T-cell (primary cell): ENCODE measurements at regions not wholly inside any gene's neighbourhood (a gene's known extent, or its start where the extent isn't known, plus 50 kb on each side); places are given as distances from the start of the nearest gene placed in this dataset.

Experiments
- ATAC-seq, 4 experiments: fragments of 200-7000 bp in 3 of 4; fragments of 150-1000 bp in 1 of 4; cut with Tn5 transposase; replicated peaks in 1 of 4; 1 replicate in 3 of 4; 2 replicates in 1 of 4; pipeline ENCODE4 v1.10.0; 2021; ENCODE audit warnings: moderate library complexity in 3 of 4, mild to moderate bottlenecking in 2 of 4, moderate number of reproducible peaks in 1 of 4
- CTCF ChIA-PET, 2 donors: fragments of 300-600 bp; sonication (Branson Sonifier 250); formaldehyde crosslinking; loops; one replicate each; lab custom pipeline; 2022; ENCODE audit warnings: antibody characterized with exemption in 2 of 2; lab: Charles Lee
- POLR2A ChIA-PET, 2 donors: fragments of 300-600 bp; sonication (Branson Sonifier 250); formaldehyde crosslinking; loops; one replicate each; lab custom pipeline; 2022; ENCODE audit warnings: antibody characterized with exemption in 2 of 2; lab: Charles Lee
- DNase-seq, 35 experiments: peaks; one replicate each; pipeline versions ENCODE4 v3.0.0 to v3.0.0-alpha.2; 2013 to 2023
- H3K27ac ChIP-seq: one replicate; pipeline ENCODE4 v1.5.1; 2013; ENCODE audit warnings: low read length
- H3K27me3 ChIP-seq, 2 experiments: replicated peaks in 1 of 2; 1 replicate in 1 of 2; 2 replicates in 1 of 2; pipeline versions ENCODE4 v1.6.1 to v1.7.0; 2013; ENCODE audit warnings: low read length in 1 of 2, mixed read lengths in 1 of 2; ENCODE audit not compliant: control insufficient read depth in 2 of 2, insufficient read depth in 2 of 2; ENCODE audit errors: extremely low read depth in 1 of 2
- H3K36me3 ChIP-seq, 2 donors: 1 replicate in 1 of 2; 2 replicates in 1 of 2; pipeline versions ENCODE4 v1.6.1 to v1.7.0; 2013; ENCODE audit warnings: low read length in 1 of 2; ENCODE audit not compliant: control insufficient read depth in 2 of 2, insufficient read depth in 1 of 2; ENCODE audit errors: extremely low read depth in 1 of 2
- H3K4me1 ChIP-seq, 2 experiments: 1 replicate in 1 of 2; 2 replicates in 1 of 2; pipeline versions ENCODE4 v1.6.1 to v1.7.0; 2013; ENCODE audit warnings: low read length in 2 of 2, mixed read lengths in 1 of 2; ENCODE audit not compliant: insufficient read depth in 2 of 2, control insufficient read depth in 1 of 2; ENCODE audit errors: extremely low read depth in 1 of 2
- H3K4me3 ChIP-seq, 2 donors: 1 replicate in 1 of 2; 2 replicates in 1 of 2; pipeline versions ENCODE4 v1.5.1 to v1.7.0; 2013; ENCODE audit warnings: mild to moderate bottlenecking in 2 of 2, low read length in 1 of 2, moderate library complexity in 1 of 2; ENCODE audit not compliant: control insufficient read depth in 1 of 2; ENCODE audit errors: extremely low read depth in 1 of 2
- H3K9me3 ChIP-seq: 2 replicates; pipeline ENCODE4 v1.7.0; 2013
- H3K27ac Mint-ChIP-seq, 2 donors: one replicate each; pipeline ENCODE4 v1.8.0; 2020 to 2021; ENCODE audit warnings: mild to moderate bottlenecking in 2 of 2, mixed read lengths in 2 of 2
- H3K27me3 Mint-ChIP-seq, 2 donors: one replicate each; pipeline ENCODE4 v1.8.0; 2021 to 2022; ENCODE audit warnings: mixed read lengths in 2 of 2
- H3K36me3 Mint-ChIP-seq: one replicate; pipeline ENCODE4 v1.8.0; 2021; ENCODE audit warnings: mixed read lengths
- H3K4me1 Mint-ChIP-seq, 3 donors: one replicate each; pipeline ENCODE4 v1.8.0; 2020 to 2022; ENCODE audit warnings: mixed read lengths in 3 of 3, mild to moderate bottlenecking in 1 of 3
- H3K4me3 Mint-ChIP-seq, 3 donors: one replicate each; pipeline ENCODE4 v1.8.0; 2020 to 2022; ENCODE audit warnings: mild to moderate bottlenecking in 3 of 3, mixed read lengths in 3 of 3, moderate library complexity in 3 of 3
- H3K9me3 Mint-ChIP-seq, 3 donors: one replicate each; pipeline ENCODE4 v1.8.0; 2020 to 2022; ENCODE audit warnings: mixed read lengths in 3 of 3
- WGBS: methylation state at CpG from one replicate; pipeline ENCODE4 v1.1.5; 2013; ENCODE audit warnings: missing lambda C conversion rate; ENCODE audit not compliant: insufficient coverage; 5-methylcytosine and 5-hydroxymethylcytosine counted together

GRCh38 chr3:117393119-117393518, 683.5 kb downstream of the TUSC7 start:
- H3K4me1 Mint-ChIP-seq: no peaks in the 10 kb centered on the region
- no peaks in the 10 kb centered on the region for H3K9me3 ChIP-seq
- H3K27me3 ChIP-seq: no peaks in the 10 kb centered on the region
- no peak overlapping the region for H3K4me3 Mint-ChIP-seq
- ChIA-PET POLR2A (no interaction called here), CTCF (no interaction called here)
- ATAC-seq (no peak), DNase-seq (no peak)
- H3K9me3 Mint-ChIP-seq: peaks cover 0 to 6% (median 3%) of the 10 kb centered on the region in 3 donors
- H3K36me3 Mint-ChIP-seq: no peaks in the 10 kb centered on the region
- H3K27ac ChIP-seq: no peak overlapping the region
- no peak overlapping the region for H3K27ac Mint-ChIP-seq
- no CpG with 5 or more reads among the region's 1 CpG for WGBS
- no peaks in the 10 kb centered on the region for H3K4me1 ChIP-seq
- no peaks in the 10 kb centered on the region for H3K36me3 ChIP-seq
- no peaks in the 10 kb centered on the region for H3K27me3 Mint-ChIP-seq
- no peak overlapping the region for H3K4me3 ChIP-seq

GRCh38 chr3:117398141-117398899, 688.7 kb downstream of the TUSC7 start:
- ChIA-PET CTCF (no interaction called here), POLR2A (no interaction called here)
- Histone ChIP-seq H3K9me3 (no peaks in the 10 kb centered on the region), H3K4me1 (no peaks in the 10 kb centered on the region), H3K4me3 (no peak overlapping the region), H3K36me3 (no peaks in the 10 kb centered on the region), H3K27me3 (no peaks in the 10 kb centered on the region), H3K27ac (no peak overlapping the region)
- Mint-ChIP-seq H3K27me3 (no peaks in the 10 kb centered on the region), H3K9me3 (peaks cover 0 to 5% (median 0%) of the 10 kb centered on the region in 3 donors), H3K27ac (no peak overlapping the region), H3K36me3 (no peaks in the 10 kb centered on the region), H3K4me3 (no peak overlapping the region), H3K4me1 (no peaks in the 10 kb centered on the region)
- WGBS: 87% methylated on average over 7 of the region's 12 CpGs
- no peak for ATAC-seq
- no peak for DNase-seq

GRCh38 chr3:117399311-117400078, 689.9 kb downstream of the TUSC7 start:
- no peak for ATAC-seq
- Histone ChIP-seq H3K9me3 (no peaks in the 10 kb centered on the region), H3K27me3 (no peaks in the 10 kb centered on the region), H3K36me3 (no peaks in the 10 kb centered on the region), H3K4me1 (no peaks in the 10 kb centered on the region), H3K27ac (no peak overlapping the region), H3K4me3 (no peak overlapping the region)
- CTCF ChIA-PET: no interaction called here
- 83% methylated on average over 4 of the region's 5 CpGs for WGBS
- no peaks in the 10 kb centered on the region for H3K36me3 Mint-ChIP-seq
- POLR2A ChIA-PET: interaction anchor here in 1 of 2 donors (0.7 kb wide), 1 partner anchor 359 kb away, joined by 13 read pairs; no protein-coding TSS in a partner anchor
- H3K27ac Mint-ChIP-seq: no peak overlapping the region
- no peaks in the 10 kb centered on the region for H3K27me3 Mint-ChIP-seq
- DNase-seq: no peak
- H3K4me3 Mint-ChIP-seq: no peak overlapping the region
- peaks cover 0 to 5% (median 0%) of the 10 kb centered on the region in 3 donors for H3K9me3 Mint-ChIP-seq
- no peaks in the 10 kb centered on the region for H3K4me1 Mint-ChIP-seq

DNA sequence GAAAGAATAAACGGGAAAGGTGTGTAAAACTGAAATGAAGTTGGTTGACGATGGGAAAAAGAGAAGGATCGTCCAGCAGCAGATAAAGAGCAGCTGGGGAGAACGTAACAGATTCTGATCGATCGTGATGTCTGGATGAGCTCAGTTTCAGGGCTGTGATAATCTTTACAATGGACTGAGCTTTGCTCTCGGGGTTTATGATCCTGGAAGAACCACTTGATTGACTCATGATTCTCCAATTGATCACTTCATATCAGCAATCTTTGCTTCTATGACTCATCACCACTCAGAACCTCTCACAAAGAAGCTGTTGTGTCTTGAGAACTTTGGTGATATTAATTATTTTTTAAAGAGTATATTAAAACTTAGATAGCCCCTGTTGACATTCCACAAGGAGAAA, 690.7 kb downstream of the TUSC7 start:
- H3K4me3 Mint-ChIP-seq: no peak overlapping the region
- no peak for ATAC-seq
- no peak overlapping the region for H3K4me3 ChIP-seq
- CTCF ChIA-PET: interaction anchor here in 1 of 2 donors (0.6 kb wide), 1 partner anchor 88 kb away, joined by 5 read pairs; no protein-coding TSS in a partner anchor
- H3K9me3 Mint-ChIP-seq: peaks cover 0 to 9% (median 0%) of the 10 kb centered on the region in 3 donors
- H3K4me1 Mint-ChIP-seq: no peaks in the 10 kb centered on the region
- no peaks in the 10 kb centered on the region for H3K9me3 ChIP-seq
- H3K4me1 ChIP-seq: no peaks in the 10 kb centered on the region
- H3K27me3 Mint-ChIP-seq: no peaks in the 10 kb centered on the region
- no peaks in the 10 kb centered on the region for H3K36me3 ChIP-seq
- POLR2A ChIA-PET: no interaction called here
- no peak for DNase-seq
- H3K36me3 Mint-ChIP-seq: no peaks in the 10 kb centered on the region
- no peaks in the 10 kb centered on the region for H3K27me3 ChIP-seq
- no peak overlapping the region for H3K27ac ChIP-seq
- WGBS: 92% methylated on average over 6 of the region's 7 CpGs
- H3K27ac Mint-ChIP-seq: no peak overlapping the region

DNA sequence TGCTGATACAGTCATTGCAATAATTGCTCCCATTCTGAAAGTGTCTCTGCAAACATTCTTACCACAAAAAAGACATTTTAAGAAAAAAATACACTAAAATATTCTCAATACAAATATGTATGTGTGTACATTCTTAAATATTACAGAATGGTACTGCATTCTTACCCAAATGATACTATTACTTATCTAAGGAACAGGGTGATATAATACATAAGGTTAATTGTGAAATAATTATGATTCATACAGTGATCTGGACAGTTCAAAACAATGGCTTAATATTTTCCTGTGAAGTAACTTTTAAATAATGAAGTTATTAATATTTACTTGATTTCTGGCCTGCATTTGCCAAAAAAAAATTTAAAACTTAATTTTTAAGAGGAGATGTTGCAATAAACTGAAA, 694.6 kb downstream of the TUSC7 start:
- no peaks in the 10 kb centered on the region for H3K27me3 Mint-ChIP-seq
- Histone ChIP-seq H3K4me3 (no peak overlapping the region), H3K9me3 (no peaks in the 10 kb centered on the region), H3K27me3 (no peaks in the 10 kb centered on the region), H3K4me1 (no peaks in the 10 kb centered on the region), H3K36me3 (no peaks in the 10 kb centered on the region), H3K27ac (no peak overlapping the region)
- H3K9me3 Mint-ChIP-seq: peaks cover under 1 to 13% (median 1%) of the 10 kb centered on the region in 3 donors
- no peak for ATAC-seq
- ChIA-PET POLR2A (no interaction called here), CTCF (no interaction called here)
- H3K27ac Mint-ChIP-seq: no peak overlapping the region
- no peak overlapping the region for H3K4me3 Mint-ChIP-seq
- no peaks in the 10 kb centered on the region for H3K4me1 Mint-ChIP-seq
- DNase-seq: no peak
- no peaks in the 10 kb centered on the region for H3K36me3 Mint-ChIP-seq

DNA sequence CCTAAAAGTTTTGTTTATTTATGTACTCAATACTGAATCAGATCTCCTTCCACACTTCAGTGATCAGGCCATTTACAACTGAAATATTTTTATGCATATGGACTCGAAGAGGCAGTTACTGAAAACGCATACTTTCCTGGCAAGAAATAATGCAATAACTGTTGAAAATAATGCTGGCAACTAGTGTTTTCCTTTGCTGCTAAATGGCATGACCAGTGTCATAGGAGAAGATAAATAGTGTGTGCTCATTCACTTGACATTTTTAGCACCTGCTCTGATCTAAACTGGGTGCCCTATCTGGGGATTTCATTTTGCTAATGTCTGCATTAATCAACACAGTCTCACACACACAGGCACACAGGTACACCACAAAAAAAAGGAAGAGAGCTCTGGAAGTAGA, 695.2 kb downstream of the TUSC7 start:
- ATAC-seq (no peak), DNase-seq (no peak)
- Histone ChIP-seq H3K27ac (no peak overlapping the region), H3K4me3 (no peak overlapping the region), H3K27me3 (no peaks in the 10 kb centered on the region), H3K4me1 (no peaks in the 10 kb centered on the region), H3K36me3 (no peaks in the 10 kb centered on the region), H3K9me3 (no peaks in the 10 kb centered on the region)
- WGBS: no CpG with 5 or more reads among the region's 2 CpGs
- Mint-ChIP-seq H3K4me1 (no peaks in the 10 kb centered on the region), H3K4me3 (no peak overlapping the region), H3K9me3 (peaks cover 3 to 13% (median 3%) of the 10 kb centered on the region in 3 donors), H3K36me3 (no peaks in the 10 kb centered on the region), H3K27me3 (no peaks in the 10 kb centered on the region), H3K27ac (no peak overlapping the region)
- ChIA-PET CTCF (no interaction called here), POLR2A (no interaction called here)
